IMR-90 (cell line): ENCODE measurements at regions not wholly inside any gene's neighbourhood (a gene's known extent, or its start where the extent isn't known, plus 50 kb on each side); places are given as distances from the start of the nearest gene placed in this dataset.

ENCODE experiments used
- ATAC-seq: fragments of 200-7000 bp; cut with Tn5 transposase; 2 replicates; pipeline ENCODE4 v1.9.1; 2020; ENCODE audit warnings: low read depth, mild to moderate bottlenecking, moderate library complexity
- BruUV-seq: library from RNA; stranded (reverse); fragments of 400-500 nt; replicated peaks from 2 replicates; lab custom pipeline; 2021; lab: Mats Ljungman, UMichigan
- CTCF ChIA-PET: fragments of 300-600 bp; formaldehyde crosslinking; extraction: SDS; loops from one replicate; lab custom pipeline; 2021; ENCODE audit warnings: antibody characterized with exemption; lab: Yijun Ruan, JAX
- POLR2A ChIA-PET: fragments of 300-600 bp; sonication (Branson Sonifier 250); formaldehyde crosslinking; loops from one replicate; lab custom pipeline; 2022; ENCODE audit warnings: antibody characterized with exemption; ENCODE audit not compliant: unreplicated experiment; lab: Charles Lee
- DNase-seq: peaks from one replicate; pipeline ENCODE4 v3.0.0; 2013
- H2AFZ ChIP-seq: replicated peaks from 2 replicates; pipeline ENCODE3; 2013; ENCODE audit warnings: low read length, mild to moderate bottlenecking; ENCODE audit not compliant: poor library complexity
- H2AK5ac ChIP-seq: 2 replicates; pipeline ENCODE4 v1.6.1; 2013; ENCODE audit warnings: low read depth, low read length, inconsistent platforms
- H2AK9ac ChIP-seq: replicated peaks from 2 replicates; pipeline ENCODE3; 2013; ENCODE audit warnings: mild to moderate bottlenecking, low read depth, low read length, moderate library complexity; ENCODE audit not compliant: poor library complexity
- H2BK120ac ChIP-seq: 2 replicates; pipeline ENCODE4 v1.6.1; 2013; ENCODE audit warnings: low read depth, low read length, inconsistent platforms
- H2BK15ac ChIP-seq: 3 replicates; pipeline ENCODE4 v1.6.1; 2013; ENCODE audit warnings: low read depth, low read length, inconsistent platforms
- H2BK20ac ChIP-seq: 2 replicates; pipeline ENCODE4 v1.6.1; 2013; ENCODE audit warnings: low read depth, mild to moderate bottlenecking, inconsistent platforms, low read length, moderate library complexity
- H2BK5ac ChIP-seq: 2 replicates; pipeline ENCODE4 v1.6.1; 2013; ENCODE audit warnings: mild to moderate bottlenecking, low read depth, low read length, inconsistent platforms; ENCODE audit not compliant: poor library complexity, severe bottlenecking
- H3K14ac ChIP-seq: replicated peaks from 2 replicates; pipeline ENCODE4 v1.6.1; 2013; ENCODE audit warnings: low read depth, low read length, inconsistent platforms
- H3K18ac ChIP-seq: 2 replicates; pipeline ENCODE4 v1.6.1; 2013; ENCODE audit warnings: low read depth, low read length, control low read depth
- H3K23ac ChIP-seq: 2 replicates; pipeline ENCODE4 v1.6.1; 2013; ENCODE audit warnings: low read depth, low read length, inconsistent platforms
- H3K27ac ChIP-seq: 2 replicates; pipeline ENCODE4 v1.5.1; 2013; ENCODE audit warnings: mild to moderate bottlenecking, control low read depth, low read length; ENCODE audit not compliant: insufficient read depth
- H3K27me3 ChIP-seq: 2 replicates; pipeline ENCODE4 v1.6.1; 2013; ENCODE audit warnings: low read length; ENCODE audit not compliant: control insufficient read depth, insufficient read depth
- H3K36me3 ChIP-seq: 2 replicates; pipeline ENCODE4 v1.6.1; 2013; ENCODE audit warnings: low read length, mixed read lengths; ENCODE audit not compliant: control insufficient read depth, insufficient read depth
- H3K4ac ChIP-seq: 2 replicates; pipeline ENCODE4 v1.6.1; 2013; ENCODE audit warnings: low read depth, low read length, inconsistent platforms
- H3K4me1 ChIP-seq: 2 replicates; pipeline ENCODE4 v1.6.1; 2013; ENCODE audit warnings: low read length, mixed read lengths; ENCODE audit not compliant: control insufficient read depth, insufficient read depth
- H3K4me2 ChIP-seq: 2 replicates; pipeline ENCODE4 v1.6.1; 2013; ENCODE audit warnings: low read depth, mild to moderate bottlenecking, control low read depth, low read length, moderate library complexity
- H3K4me3 ChIP-seq: 2 replicates; pipeline ENCODE4 v1.5.1; 2013; ENCODE audit warnings: low read depth, mild to moderate bottlenecking, control low read depth, low read length, moderate library complexity; ENCODE audit not compliant: insufficient read depth
- H3K56ac ChIP-seq: 2 replicates; pipeline ENCODE4 v1.6.1; 2013; ENCODE audit warnings: low read length, inconsistent platforms; ENCODE audit not compliant: insufficient read depth; ENCODE audit errors: extremely low read depth
- H3K79me1 ChIP-seq, 2 experiments: 2 replicates each; pipeline ENCODE4 v1.6.1; 2013; ENCODE audit warnings: low read length in 2 of 2, inconsistent platforms in 1 of 2, low read depth in 1 of 2
- H3K9ac ChIP-seq: 2 replicates; pipeline ENCODE4 v1.6.1; 2013; ENCODE audit warnings: low read depth, low read length, control low read depth
- H3K9me1 ChIP-seq: 2 replicates; pipeline ENCODE4 v1.6.1; 2013; ENCODE audit warnings: low read length, inconsistent platforms; ENCODE audit not compliant: insufficient read depth
- H3K9me3 ChIP-seq: 2 replicates; pipeline ENCODE4 v1.6.1; 2013; ENCODE audit warnings: low read length; ENCODE audit not compliant: control insufficient read depth, insufficient read depth
- H4K20me1 ChIP-seq: 2 replicates; pipeline ENCODE4 v1.6.1; 2013; ENCODE audit warnings: low read length, inconsistent platforms; ENCODE audit not compliant: insufficient read depth
- H4K5ac ChIP-seq: 2 replicates; pipeline ENCODE4 v1.6.1; 2013; ENCODE audit warnings: mild to moderate bottlenecking, low read depth, low read length, control low read depth
- H4K8ac ChIP-seq, 2 experiments: 2 replicates each; pipeline ENCODE4 v1.6.1; 2013; ENCODE audit warnings: low read depth in 2 of 2, low read length in 2 of 2, control low read depth in 1 of 2, inconsistent platforms in 1 of 2
- H4K91ac ChIP-seq: 2 replicates; pipeline ENCODE4 v1.6.1; 2013; ENCODE audit warnings: low read depth, low read length, inconsistent platforms; ENCODE audit not compliant: insufficient read depth
- CTCF ChIP-seq: conservative IDR thresholded peaks from 2 replicates; pipeline ENCODE4 v1.5.1; 2012; ENCODE audit warnings: mild to moderate bottlenecking, low read depth, low read length, improper control_type of control experiment
- FOS ChIP-seq: fragments of 150-350 bp; IDR thresholded peaks from 2 replicates; pipeline ENCODE4 v1.6.1; 2016; ENCODE audit warnings: low read depth, low read length
- POLR2A ChIP-seq: IDR thresholded peaks from 2 replicates; pipeline ENCODE4 v1.6.1; 2012; ENCODE audit warnings: mild to moderate bottlenecking, low read depth, low read length
- WGBS, 2 experiments: methylation state at CpG; one replicate each; pipeline versions ENCODE4 v1.1.5 to v1.1.7; 2013; ENCODE audit warnings: missing lambda C conversion rate in 2 of 2; ENCODE audit not compliant: insufficient read length in 1 of 2; ENCODE audit errors: extremely low coverage in 2 of 2; 5-methylcytosine and 5-hydroxymethylcytosine counted together
- dilution Hi-C: fragments of 300-500 bp; cut with HindIII; formaldehyde crosslinking; loops from one replicate; pipeline ENCODE4 v1.14.3; 2018; ENCODE audit warnings: low sequenced_read_pairs; ENCODE audit not compliant: unreplicated experiment
- in situ Hi-C: fragments of 300-500 bp; cut with MboI; formaldehyde crosslinking; loops from 3 replicates; pipeline ENCODE4 v1.14.3; 2019; ENCODE audit warnings: low sequenced_read_pairs, inconsistent platforms, mixed read lengths
- intact Hi-C: fragments of 100-400 bp; cut with micrococcal nuclease; formaldehyde crosslinking; loops from 2 replicates; pipeline ENCODE4 v1.10.0; 2022

- Histone ChIP-seq H3K23ac (no peak overlapping the region), H3K14ac (no peak overlapping the region), H2BK15ac (no peak overlapping the region), H3K9me1 (0 out of 2 replicates have a peak, but pooled peaks cover 3% of the 10 kb centered on the region), H3K4me2 (no peak overlapping the region), H4K20me1 (no peaks in the 10 kb centered on the region), H3K9me3 (no peaks in the 10 kb centered on the region), H3K4me1 (peaks cover 5% of the 10 kb centered on the region; the same call in 1 of the 2 replicates), H3K4ac (no peak overlapping the region), H2BK20ac (no peak overlapping the region), H3K27me3 (peaks cover 18% of the 10 kb centered on the region), H2BK120ac (no peak overlapping the region), H2AK5ac (no peak overlapping the region), H2AFZ (no peak overlapping the region), H3K36me3 (no peaks in the 10 kb centered on the region), H3K9ac (no peak overlapping the region), H2AK9ac (no peak overlapping the region), H3K18ac (no peak overlapping the region), H4K91ac (no peak overlapping the region), H3K4me3 (no peak overlapping the region), H4K5ac (no peak overlapping the region), H4K8ac (no peak overlapping the region), H2BK5ac (no peak overlapping the region), H3K56ac (no peak overlapping the region), H3K79me1 (no peaks in the 10 kb centered on the region), H3K27ac (no peak overlapping the region)
- no peak for ATAC-seq
- DNase-seq, result no peak
- CTCF ChIA-PET, result no interaction called here
- dilution Hi-C loops (no loop called here), in situ Hi-C loops (no loop called here), intact Hi-C loops (loop anchor here (10.0 kb wide), 1 partner anchor 1202 kb away; no protein-coding TSS in a partner anchor)
- no TSS peak for BruUV-seq
- POLR2A ChIA-PET, result no interaction called here
- WGBS, 2 experiments, result 100% methylated on average over 1 of the region's 4 CpGs; no CpG with 5 or more reads in 1 of the 2 experiments
- TF ChIP-seq POLR2A (no peak), FOS (no peak), CTCF (no peak)
Measured at GRCh38 chr2:220936641-220937197, 635.4 kb downstream of the EPHA4 start.
